ENCODE measurements at regions not wholly inside any gene's neighbourhood (a gene's known extent, or its start where the extent isn't known, plus 50 kb on each side); places are given as distances from the start of the nearest gene placed in this dataset.

DNA sequence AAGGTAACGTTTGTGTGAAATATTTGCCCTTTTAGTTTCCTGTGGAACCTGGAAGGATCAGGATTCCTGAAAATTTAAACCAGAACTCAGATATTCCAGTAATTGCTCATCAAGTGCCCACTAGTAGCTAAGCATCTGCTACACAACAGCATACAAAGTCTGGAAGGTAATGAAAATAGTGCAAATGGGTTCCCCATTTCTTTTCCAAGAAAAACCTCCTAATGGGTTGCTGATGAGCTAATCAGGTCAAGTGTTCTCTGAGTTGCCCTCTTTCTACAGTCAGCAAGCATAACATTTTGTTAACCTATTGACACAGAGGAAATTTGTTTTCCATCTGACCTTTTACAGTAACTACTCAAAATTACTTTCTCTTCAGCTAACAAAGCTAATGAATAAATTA lies 83.6 kb upstream of the PMCH start:
- TF ChIP-seq, protein P1, sequence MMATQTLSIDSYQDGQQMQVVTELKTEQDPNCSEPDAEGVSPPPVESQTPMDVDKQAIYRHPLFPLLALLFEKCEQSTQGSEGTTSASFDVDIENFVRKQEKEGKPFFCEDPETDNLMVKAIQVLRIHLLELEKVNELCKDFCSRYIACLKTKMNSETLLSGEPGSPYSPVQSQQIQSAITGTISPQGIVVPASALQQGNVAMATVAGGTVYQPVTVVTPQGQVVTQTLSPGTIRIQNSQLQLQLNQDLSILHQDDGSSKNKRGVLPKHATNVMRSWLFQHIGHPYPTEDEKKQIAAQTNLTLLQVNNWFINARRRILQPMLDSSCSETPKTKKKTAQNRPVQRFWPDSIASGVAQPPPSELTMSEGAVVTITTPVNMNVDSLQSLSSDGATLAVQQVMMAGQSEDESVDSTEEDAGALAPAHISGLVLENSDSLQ (IDR thresholded peaks at IDR 0.05): no peak
- TF ChIP-seq FOXA1 (IDR thresholded peaks at IDR 0.05) (no peak), ARNT (IDR thresholded peaks at IDR 0.05) (no peak), ZNF384 (IDR thresholded peaks at IDR 0.05) (no peak), BHLHE40 (IDR thresholded peaks at IDR 0.05; ENCODE audit: borderline replicate concordance) (no peak), SUZ12 (IDR thresholded peaks at IDR 0.05) (no peak), SP1 (IDR thresholded peaks at IDR 0.05) (no peak), FOXM1 (IDR thresholded peaks at IDR 0.05; ENCODE audit: borderline replicate concordance) (no peak), TARDBP (IDR thresholded peaks at IDR 0.05) (no peak)

All from HEK293T (cell line).